ENCODE measurements at regions not wholly inside any gene's neighbourhood (a gene's known extent, or its start where the extent isn't known, plus 50 kb on each side); places are given as distances from the start of the nearest gene placed in this dataset.

DNA sequence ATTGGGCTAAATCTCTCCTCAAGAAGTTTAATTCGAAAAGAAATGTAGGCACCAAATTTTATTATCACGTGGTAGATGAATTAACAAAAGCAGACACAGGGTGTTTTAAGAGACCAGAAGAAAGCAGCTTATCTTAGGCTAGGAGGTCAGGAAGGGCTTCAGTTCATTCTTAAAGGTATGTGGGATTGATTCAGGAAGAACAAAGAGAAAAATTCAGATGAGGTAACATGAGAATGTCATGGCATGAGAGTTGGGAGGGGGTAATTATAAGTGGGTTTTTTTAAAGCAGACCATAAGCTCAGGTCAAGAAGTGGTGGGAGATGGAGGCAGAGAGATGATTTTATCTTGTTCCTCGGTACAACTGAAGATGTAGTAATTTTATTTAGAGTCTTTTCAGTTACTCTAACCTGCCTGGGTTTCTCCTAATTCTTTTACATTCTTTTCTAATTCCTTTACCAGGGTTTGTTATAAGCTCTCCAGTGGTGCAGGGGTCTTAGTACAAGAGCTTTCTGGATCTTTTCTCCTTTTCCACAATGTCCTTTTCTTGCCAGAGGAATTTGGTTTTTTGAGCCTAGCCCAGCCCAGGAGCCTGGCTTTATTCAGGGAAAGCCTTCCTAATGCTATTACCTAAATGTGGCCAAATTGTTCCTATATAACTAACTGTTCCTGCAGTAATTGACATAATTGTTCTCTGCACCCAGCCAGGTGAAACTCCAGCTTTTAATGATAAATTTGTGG lies 474.1 kb upstream of the BTBD3 start:
- DNase-seq (ENCODE audit: low read depth) (no peak), FAIRE-seq (no peak)
- Histone ChIP-seq H3K4me3 (ENCODE audit: insufficient read depth, low read depth, low read length) (no peak overlapping the region), H3K9ac (ENCODE audit: low read length) (no peak overlapping the region), H3K36me3 (ENCODE audit: insufficient read depth, low read length) (no peaks in the 10 kb centered on the region), H3K4me1 (ENCODE audit: insufficient read depth, low read length) (no peaks in the 10 kb centered on the region), H3K27me3 (ENCODE audit: insufficient read depth, low read length) (no peaks in the 10 kb centered on the region), H3K27ac (ENCODE audit: low read depth, low read length) (no peak overlapping the region), H3K4me2 (ENCODE audit: low read length) (no peak overlapping the region), H3K9me3 (ENCODE audit: insufficient read depth, low read depth, low read length) (no peaks in the 10 kb centered on the region), H4K20me1 (ENCODE audit: insufficient read depth, low read length) (no peaks in the 10 kb centered on the region), H3K79me2 (ENCODE audit: insufficient read depth, low read length) (no peaks in the 10 kb centered on the region), H2AFZ (ENCODE audit: low read depth, low read length) (no peak overlapping the region)
- Mint-ChIP-seq H3K27ac (ENCODE audit: unreplicated experiment) (no peak overlapping the region), H3K36me3 (ENCODE audit: low read depth, unreplicated experiment) (no peaks in the 10 kb centered on the region), H3K9me3 (ENCODE audit: unreplicated experiment) (no peaks in the 10 kb centered on the region), H3K27me3 (ENCODE audit: low read depth, unreplicated experiment) (no peaks in the 10 kb centered on the region), H3K4me3 (ENCODE audit: unreplicated experiment) (no peak overlapping the region), H3K4me1 (ENCODE audit: low read depth, unreplicated experiment) (peaks cover 12% of the 10 kb centered on the region)
- TF ChIP-seq, protein P1, sequence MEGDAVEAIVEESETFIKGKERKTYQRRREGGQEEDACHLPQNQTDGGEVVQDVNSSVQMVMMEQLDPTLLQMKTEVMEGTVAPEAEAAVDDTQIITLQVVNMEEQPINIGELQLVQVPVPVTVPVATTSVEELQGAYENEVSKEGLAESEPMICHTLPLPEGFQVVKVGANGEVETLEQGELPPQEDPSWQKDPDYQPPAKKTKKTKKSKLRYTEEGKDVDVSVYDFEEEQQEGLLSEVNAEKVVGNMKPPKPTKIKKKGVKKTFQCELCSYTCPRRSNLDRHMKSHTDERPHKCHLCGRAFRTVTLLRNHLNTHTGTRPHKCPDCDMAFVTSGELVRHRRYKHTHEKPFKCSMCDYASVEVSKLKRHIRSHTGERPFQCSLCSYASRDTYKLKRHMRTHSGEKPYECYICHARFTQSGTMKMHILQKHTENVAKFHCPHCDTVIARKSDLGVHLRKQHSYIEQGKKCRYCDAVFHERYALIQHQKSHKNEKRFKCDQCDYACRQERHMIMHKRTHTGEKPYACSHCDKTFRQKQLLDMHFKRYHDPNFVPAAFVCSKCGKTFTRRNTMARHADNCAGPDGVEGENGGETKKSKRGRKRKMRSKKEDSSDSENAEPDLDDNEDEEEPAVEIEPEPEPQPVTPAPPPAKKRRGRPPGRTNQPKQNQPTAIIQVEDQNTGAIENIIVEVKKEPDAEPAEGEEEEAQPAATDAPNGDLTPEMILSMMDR (IDR thresholded peaks at IDR 0.05; ENCODE audit: insufficient read depth, low read depth, low read length) = no peak
- TF ChIP-seq EZH2 (IDR thresholded peaks at IDR 0.05; ENCODE audit: insufficient read depth, low read length) = no peak

DNA sequence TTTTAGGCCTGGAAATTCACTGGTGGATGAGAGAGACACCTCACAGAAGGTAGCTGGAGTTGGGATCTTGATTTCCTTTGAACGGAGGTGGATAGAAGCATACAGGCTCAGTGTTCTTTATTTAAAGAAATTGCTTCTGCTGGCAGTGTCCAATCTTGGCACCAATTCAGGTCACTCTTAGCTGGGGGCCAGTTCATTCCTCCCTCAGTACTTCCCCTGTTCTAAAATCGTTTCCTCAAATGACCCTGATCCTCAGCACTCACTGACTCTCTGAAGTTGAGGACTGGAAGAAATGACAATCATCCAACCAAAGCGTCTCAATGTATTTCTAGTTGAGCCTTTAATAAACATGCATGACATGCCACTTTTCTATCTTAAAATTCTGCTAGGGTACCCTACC lies 472.5 kb upstream of the BTBD3 start:
- H4K20me1 ChIP-seq (ENCODE audit: insufficient read depth, low read length) = no peaks in the 10 kb centered on the region
- Mint-ChIP-seq H3K4me1 (ENCODE audit: low read depth, unreplicated experiment) (peaks cover 12% of the 10 kb centered on the region), H3K27me3 (ENCODE audit: low read depth, unreplicated experiment) (no peaks in the 10 kb centered on the region), H3K9me3 (ENCODE audit: unreplicated experiment) (no peaks in the 10 kb centered on the region), H3K27ac (ENCODE audit: unreplicated experiment) (no peak overlapping the region), H3K4me3 (ENCODE audit: unreplicated experiment) (no peak overlapping the region), H3K36me3 (ENCODE audit: low read depth, unreplicated experiment) (no peaks in the 10 kb centered on the region)
- H3K4me2 ChIP-seq (ENCODE audit: low read length) = no peak overlapping the region
- no peaks in the 10 kb centered on the region for H3K36me3 ChIP-seq (ENCODE audit: insufficient read depth, low read length)
- no peak overlapping the region for H2AFZ ChIP-seq (ENCODE audit: low read depth, low read length)
- FAIRE-seq (no peak), DNase-seq (ENCODE audit: low read depth) (no peak)
- no peaks in the 10 kb centered on the region for H3K4me1 ChIP-seq (ENCODE audit: insufficient read depth, low read length)
- TF ChIP-seq, protein P1 (IDR thresholded peaks at IDR 0.05; ENCODE audit: insufficient read depth, low read depth, low read length) = no peak
- no peak for TF ChIP-seq EZH2 (IDR thresholded peaks at IDR 0.05; ENCODE audit: insufficient read depth, low read length)
- no peak overlapping the region for H3K27ac ChIP-seq (ENCODE audit: low read depth, low read length)
- no peaks in the 10 kb centered on the region for H3K27me3 ChIP-seq (ENCODE audit: insufficient read depth, low read length)
- H3K9me3 ChIP-seq (ENCODE audit: insufficient read depth, low read depth, low read length) = no peaks in the 10 kb centered on the region
- no peak overlapping the region for H3K4me3 ChIP-seq (ENCODE audit: insufficient read depth, low read depth, low read length)
- no peak overlapping the region for H3K9ac ChIP-seq (ENCODE audit: low read length)
- H3K79me2 ChIP-seq (ENCODE audit: insufficient read depth, low read length) = no peaks in the 10 kb centered on the region

DNA sequence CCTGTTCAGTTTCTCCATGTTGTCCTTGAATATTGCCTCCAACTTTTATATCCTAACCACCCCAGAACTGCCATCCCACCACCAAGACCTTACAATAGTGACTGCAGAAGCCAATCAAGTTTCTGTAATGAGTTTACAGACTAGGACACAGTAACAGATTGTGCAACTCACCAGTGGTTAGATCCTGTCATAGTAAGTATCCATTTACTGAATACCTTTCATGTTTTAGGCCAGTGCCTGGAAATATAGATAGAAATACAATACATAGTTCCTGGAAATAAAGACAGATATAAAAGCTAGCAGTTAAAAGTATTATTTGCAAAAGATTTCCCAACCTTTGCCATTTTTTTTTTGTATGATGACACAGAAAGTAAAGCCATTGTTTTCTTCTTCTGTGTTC lies 471.8 kb upstream of the BTBD3 start:
- Mint-ChIP-seq H3K4me3 (ENCODE audit: unreplicated experiment) (peak overlapping the region; percentile 31), H3K27me3 (ENCODE audit: low read depth, unreplicated experiment) (no peaks in the 10 kb centered on the region), H3K9me3 (ENCODE audit: unreplicated experiment) (no peaks in the 10 kb centered on the region), H3K36me3 (ENCODE audit: low read depth, unreplicated experiment) (no peaks in the 10 kb centered on the region), H3K4me1 (ENCODE audit: low read depth, unreplicated experiment) (peaks cover 12% of the 10 kb centered on the region), H3K27ac (ENCODE audit: unreplicated experiment) (peak overlapping the region; percentile 48)
- no peaks in the 10 kb centered on the region for H3K9me3 ChIP-seq (ENCODE audit: insufficient read depth, low read depth, low read length)
- H4K20me1 ChIP-seq (ENCODE audit: insufficient read depth, low read length) = no peaks in the 10 kb centered on the region
- H3K9ac ChIP-seq (ENCODE audit: low read length) = no peak overlapping the region
- no peak overlapping the region for H3K4me3 ChIP-seq (ENCODE audit: insufficient read depth, low read depth, low read length)
- H3K27ac ChIP-seq (ENCODE audit: low read depth, low read length) = no peak overlapping the region
- no peaks in the 10 kb centered on the region for H3K36me3 ChIP-seq (ENCODE audit: insufficient read depth, low read length)
- no peaks in the 10 kb centered on the region for H3K27me3 ChIP-seq (ENCODE audit: insufficient read depth, low read length)
- TF ChIP-seq, protein P1 (IDR thresholded peaks at IDR 0.05; ENCODE audit: insufficient read depth, low read depth, low read length) = no peak
- no peak for TF ChIP-seq EZH2 (IDR thresholded peaks at IDR 0.05; ENCODE audit: insufficient read depth, low read length)
- no peaks in the 10 kb centered on the region for H3K4me1 ChIP-seq (ENCODE audit: insufficient read depth, low read length)
- DNase-seq (ENCODE audit: low read depth) (peak; percentile 45), FAIRE-seq (no peak)
- H2AFZ ChIP-seq (ENCODE audit: low read depth, low read length) = no peak overlapping the region
- no peak overlapping the region for H3K4me2 ChIP-seq (ENCODE audit: low read length)
- H3K79me2 ChIP-seq (ENCODE audit: insufficient read depth, low read length) = no peaks in the 10 kb centered on the region
